ENCODE measurements at regions not wholly inside any gene's neighbourhood (a gene's known extent, or its start where the extent isn't known, plus 50 kb on each side); places are given as distances from the start of the nearest gene placed in this dataset.
A peak's percentile ranks its signal among the peaks of the same experiment; 100 is the strongest.
"Not testable (repeated sequence)": the region's sequence is repeated elsewhere in the genome, so short reads cannot be mapped to it uniquely, and the experiment has no call there.

DNA sequence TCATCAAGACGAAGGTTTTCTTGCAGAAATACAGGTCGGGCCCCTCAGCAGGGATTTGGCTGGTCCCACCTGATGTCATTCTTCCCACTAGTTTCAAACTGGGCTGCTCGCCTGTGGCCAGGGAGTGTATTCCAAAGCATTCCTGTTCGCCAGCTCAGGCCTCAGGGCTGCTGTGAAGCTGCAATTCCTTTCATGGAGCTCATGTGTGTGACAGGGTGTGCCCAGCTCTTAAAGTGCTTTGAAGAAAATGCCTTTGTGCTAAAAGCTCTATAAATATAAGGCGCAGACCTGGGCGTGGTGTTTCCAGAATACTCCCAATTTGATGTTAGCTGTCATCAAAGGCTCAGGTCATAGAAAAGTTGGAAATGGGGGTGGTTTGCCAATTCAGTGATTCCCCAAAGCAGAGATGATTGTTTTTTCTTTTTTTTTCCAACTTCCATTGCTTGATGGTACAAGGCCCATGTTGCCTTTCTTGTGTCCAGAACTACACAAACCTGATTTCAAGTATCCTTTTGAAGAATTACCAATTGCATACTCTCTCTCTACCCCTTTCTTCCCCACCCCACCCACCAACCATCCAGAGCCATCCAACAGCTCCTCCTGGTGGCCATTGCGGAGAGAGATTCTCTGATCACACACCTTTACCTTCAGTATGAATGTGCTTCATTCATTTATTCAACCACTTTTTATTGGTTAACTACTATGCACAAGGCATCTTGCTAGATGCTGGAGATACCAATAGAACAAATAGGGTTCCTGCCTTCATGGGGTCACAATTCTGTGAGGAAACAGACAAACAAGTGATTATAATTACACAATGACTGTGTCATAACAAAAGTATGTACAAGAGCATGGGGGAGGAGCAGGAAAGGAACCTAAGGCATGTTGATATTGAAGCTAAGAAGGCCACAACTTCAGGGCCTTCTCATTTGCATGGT, 297.3 kb upstream of the LYZL1 start:
- DNase-seq (ENCODE audit: low spot score), result no peak

- DNase-seq (ENCODE audit: low spot score), result no peak
Measured at GRCh38 chr10:28993056-28993455, 295.8 kb upstream of the LYZL1 start.

GRCh38 chr10:28993861-28994260, 295.0 kb upstream of the LYZL1 start:
- no peak for DNase-seq (ENCODE audit: low spot score)

GRCh38 chr10:28994802-28995201, 294.1 kb upstream of the LYZL1 start:
- DNase-seq (ENCODE audit: low spot score), result not testable (repeated sequence)

GRCh38 chr10:28995497-28995896, 293.4 kb upstream of the LYZL1 start:
- DNase-seq (ENCODE audit: low spot score), result no peak

GRCh38 chr10:28996345-28996744, 292.5 kb upstream of the LYZL1 start:
- DNase-seq (ENCODE audit: low spot score), result no peak

DNA sequence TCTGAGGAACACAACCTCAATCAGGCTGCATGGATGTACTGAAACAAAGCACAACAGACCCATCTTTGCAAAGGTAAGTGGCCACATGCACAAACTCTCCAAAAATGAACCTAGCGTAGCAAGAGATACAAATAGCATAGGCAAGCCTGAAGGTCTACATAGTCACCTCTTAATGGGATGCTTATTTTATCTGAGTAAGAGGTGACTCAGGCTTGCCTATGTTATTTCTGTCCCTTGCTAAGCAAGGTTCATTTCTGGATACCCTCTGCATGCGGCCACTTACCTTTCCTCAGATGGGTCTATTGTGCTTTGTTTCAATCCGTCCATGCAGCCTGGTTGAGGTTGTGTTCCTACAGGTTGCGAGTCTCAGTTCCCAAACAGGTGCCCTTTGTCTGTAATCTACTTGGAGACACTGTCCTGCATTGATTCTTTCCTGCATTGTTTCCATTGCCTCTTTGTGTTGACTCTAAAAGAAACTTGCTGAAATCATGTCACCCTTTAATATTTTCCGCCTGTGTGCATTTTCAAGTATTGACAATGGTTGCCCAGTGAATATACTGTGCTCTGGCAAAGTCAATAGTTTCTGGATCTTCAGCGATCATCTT, 291.8 kb upstream of the LYZL1 start:
- DNase-seq (ENCODE audit: low spot score), result no peak

GRCh38 chr10:28997734-28998133, 291.1 kb upstream of the LYZL1 start:
- no peak for DNase-seq (ENCODE audit: low spot score)

DNA sequence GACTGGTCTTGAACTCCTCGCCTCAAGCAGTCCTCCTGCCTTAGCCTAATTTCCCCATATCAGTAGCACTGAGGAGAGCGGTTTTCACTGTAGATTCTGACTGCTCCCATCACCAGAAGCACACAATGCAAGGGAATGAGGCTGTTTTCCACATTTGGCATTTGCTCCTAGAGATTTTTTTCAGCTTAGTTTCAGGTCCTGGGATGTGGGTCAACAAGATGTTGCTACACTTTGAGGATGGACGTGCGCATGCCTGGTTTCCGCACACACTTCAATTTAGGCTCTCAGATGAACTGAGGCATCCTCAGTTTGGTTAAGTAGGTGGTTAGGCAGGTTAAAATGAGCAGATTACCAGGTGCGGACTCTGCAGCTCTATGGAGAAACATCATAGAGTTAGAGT, 287.1 kb upstream of the LYZL1 start:
- DNase-seq (ENCODE audit: low spot score), result no peak

- not testable (repeated sequence) for DNase-seq (ENCODE audit: low spot score)
Measured at GRCh38 chr10:29003014-29003413, 285.9 kb upstream of the LYZL1 start.

DNA sequence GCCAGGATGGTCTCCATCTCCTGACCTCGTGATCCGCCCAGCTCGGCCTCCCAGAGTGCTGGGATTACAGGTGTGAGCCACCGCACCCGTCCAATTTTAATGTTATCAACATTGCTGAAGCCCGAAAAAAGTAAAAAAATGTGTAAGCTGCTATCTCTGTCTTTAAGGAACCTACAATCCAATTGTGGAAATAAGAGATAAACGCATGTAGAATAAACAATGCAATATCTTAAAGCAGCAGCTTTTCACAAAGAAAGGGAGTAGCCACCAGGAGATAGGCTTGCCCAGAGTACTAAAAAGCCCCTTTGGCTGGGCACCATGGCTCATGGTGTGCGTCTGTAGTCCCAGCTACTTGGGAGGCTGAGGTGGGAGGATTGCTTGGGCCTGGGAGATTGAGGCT, 282.9 kb upstream of the LYZL1 start:
- DNase-seq (ENCODE audit: low spot score), result no peak

GRCh38 chr10:29007370-29007747, 281.5 kb upstream of the LYZL1 start:
- no peak for DNase-seq (ENCODE audit: low spot score)

DNA sequence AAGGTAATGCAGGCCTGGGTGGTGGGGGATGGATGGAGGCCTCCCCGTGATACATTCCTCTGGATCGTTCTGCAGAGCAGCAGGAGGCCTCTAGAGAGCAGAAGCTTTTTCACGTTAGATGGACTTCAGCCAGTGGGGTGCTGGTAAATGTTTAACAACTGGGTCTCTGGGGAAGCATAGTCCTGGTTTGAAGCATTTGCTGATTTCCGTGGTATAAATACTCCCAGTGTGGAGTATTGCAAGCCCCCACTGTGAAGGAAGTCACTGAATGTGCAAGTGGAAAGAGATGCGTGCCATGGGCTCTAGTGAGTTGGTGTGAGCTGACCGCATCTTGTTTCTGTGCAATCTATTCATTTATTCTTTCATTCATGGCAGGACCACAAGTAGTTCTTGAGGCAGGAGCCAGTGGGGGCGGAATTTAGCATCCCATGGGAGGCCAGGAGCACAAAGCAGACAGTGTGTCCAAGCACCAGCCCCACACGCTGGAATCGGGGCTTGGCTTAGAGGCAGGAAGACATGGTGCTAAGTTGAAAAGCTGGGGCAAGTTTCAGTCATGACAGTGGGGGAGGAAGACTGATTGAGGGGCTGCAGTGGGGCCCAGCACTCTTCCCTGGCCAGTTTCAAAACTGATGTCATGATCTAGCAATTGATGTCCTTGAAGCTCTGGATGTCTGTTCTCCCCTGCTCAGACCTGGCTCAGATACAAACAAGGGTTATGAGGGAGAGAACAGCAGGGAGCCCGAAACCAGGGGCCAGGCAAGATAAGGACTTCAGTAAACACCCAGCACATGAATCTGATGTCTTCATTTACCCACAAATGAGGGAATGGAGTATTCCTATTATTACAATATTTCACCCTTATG, 280.9 kb upstream of the LYZL1 start:
- DNase-seq (ENCODE audit: low spot score), result no peak

- DNase-seq (ENCODE audit: low spot score), result no peak
Measured at GRCh38 chr10:29009464-29009863, 279.4 kb upstream of the LYZL1 start.

DNA sequence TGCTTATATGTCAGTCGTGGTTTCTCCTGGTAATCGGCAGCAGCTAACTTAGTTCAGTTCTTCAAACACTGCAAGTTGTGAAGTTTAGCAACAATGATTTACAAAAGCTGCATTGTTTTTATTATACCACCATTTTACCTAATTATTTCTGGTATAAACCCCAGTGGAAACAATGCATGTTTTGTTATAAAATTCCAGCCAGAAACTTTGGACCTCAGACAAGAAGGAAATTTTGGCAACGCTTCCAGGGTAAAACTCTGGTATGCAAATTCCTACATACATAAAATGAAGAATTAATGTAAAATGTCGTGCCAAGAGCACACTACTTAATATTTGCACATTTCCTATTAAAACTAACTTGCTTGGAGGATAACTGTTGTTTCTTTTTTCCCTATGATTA, 277.4 kb upstream of the LYZL1 start:
- no peak for DNase-seq (ENCODE audit: low spot score)

DNA sequence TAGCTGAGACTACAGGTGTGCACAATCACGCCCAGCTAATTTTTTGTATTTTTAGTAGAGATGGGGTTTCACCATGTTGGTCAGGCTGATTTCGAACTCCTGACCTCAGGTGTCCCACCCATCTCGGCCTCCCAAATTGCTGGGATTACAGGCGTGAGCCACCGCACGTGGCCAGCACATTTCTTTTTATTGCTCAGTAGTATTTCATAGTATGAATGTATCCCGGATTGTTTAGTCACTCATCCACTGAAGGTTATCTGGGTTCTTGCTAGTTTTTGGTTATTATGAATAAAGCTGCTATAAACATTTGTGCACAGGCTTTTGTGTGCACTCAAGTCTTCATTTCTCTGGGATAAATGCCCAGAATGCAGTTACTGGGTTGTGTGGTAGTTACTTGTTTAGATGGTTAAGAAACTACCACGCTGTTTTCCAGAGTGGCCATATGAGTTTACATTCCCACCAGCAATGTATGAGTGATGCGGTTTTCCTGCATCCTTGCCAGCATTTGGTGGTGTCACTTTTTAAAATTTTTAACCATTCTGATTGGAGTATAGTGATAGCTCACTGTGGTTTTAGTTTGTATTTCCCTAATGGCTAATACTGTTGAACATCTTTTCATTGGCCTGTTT, 275.8 kb upstream of the LYZL1 start:
- no peak for DNase-seq (ENCODE audit: low spot score)

- no peak for DNase-seq (ENCODE audit: low spot score)
Measured at GRCh38 chr10:29021591-29021990, 267.3 kb upstream of the LYZL1 start.

DNA sequence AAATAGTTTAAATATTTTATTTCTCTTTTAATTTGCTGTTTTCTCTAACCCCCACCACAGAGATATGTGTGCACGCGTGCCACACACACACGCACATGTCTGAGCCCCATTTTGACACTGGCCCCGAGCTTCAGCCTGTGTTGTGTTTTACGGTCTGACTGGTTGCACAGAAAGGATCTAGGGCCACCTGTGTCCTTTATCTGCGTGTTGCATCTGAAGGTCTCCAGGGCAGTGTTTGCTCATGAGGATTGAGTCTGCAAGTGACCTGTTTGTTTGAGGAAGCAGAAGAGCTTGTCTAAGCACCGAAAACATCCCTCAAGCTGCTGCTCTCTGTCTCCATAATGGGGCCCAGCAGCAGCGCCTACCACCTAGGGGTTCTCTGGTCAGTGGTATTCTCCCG, 266.4 kb upstream of the LYZL1 start:
- peak; percentile 46 for DNase-seq (ENCODE audit: low spot score)

GRCh38 chr10:29023678-29024077, 265.2 kb upstream of the LYZL1 start:
- DNase-seq (ENCODE audit: low spot score), result no peak

DNA sequence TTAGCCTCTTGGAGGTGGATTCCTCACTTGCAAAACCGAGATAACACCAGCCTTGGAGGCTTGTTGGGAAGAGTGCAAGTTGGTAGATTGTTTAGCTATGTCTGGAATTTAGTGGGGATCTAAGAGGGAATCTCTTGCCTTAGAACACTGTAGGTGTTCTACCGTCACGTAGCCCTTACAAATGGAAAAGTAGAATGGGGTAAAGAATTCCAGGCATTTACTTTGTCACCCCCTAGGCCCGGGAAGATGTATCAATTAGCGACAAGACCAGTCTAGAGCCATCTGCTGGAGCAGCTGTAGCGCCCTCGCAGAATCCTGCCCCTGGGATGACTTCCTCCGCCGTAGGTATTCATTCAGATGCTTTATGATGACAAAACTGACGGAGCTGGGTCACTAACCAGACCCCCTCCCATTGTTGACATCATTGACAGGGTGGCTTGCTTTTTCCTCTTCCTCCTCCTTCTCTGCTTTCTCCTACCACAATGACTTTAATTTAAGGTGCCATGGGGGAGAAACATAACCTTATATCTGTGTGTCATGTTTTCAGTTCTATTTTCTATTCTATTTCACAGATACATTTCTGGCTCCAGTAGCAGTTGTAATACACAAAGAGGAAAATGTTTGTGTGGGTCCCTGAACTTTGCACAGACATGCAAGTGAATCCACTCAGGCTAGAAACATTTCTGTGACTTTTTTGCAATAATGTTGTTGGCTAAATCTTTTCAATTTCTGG, 262.6 kb upstream of the LYZL1 start:
- no peak for DNase-seq (ENCODE audit: low spot score)

GRCh38 chr10:29026802-29027580, 261.9 kb upstream of the LYZL1 start:
- DNase-seq (ENCODE audit: low spot score), result no peak

Data from HuH-7.5 (cell line).